H9 (cell line): ENCODE measurements at regions not wholly inside any gene's neighbourhood (a gene's known extent, or its start where the extent isn't known, plus 50 kb on each side); places are given as distances from the start of the nearest gene placed in this dataset.

Experiments used
- DNase-seq: peaks from one replicate; pipeline ENCODE4 v3.0.0-alpha.2; 2017
- H2AFZ ChIP-seq: one replicate; pipeline ENCODE4 v1.6.1; 2013; ENCODE audit warnings: mild to moderate bottlenecking, low read length, control low read depth, moderate library complexity
- H2AK5ac ChIP-seq: 2 replicates; pipeline ENCODE4 v1.6.1; 2013; ENCODE audit warnings: low read length, control low read depth, mixed read lengths; ENCODE audit not compliant: insufficient read length
- H2BK120ac ChIP-seq: one replicate; pipeline ENCODE4 v1.6.1; 2013; ENCODE audit warnings: low read depth, mild to moderate bottlenecking, low read length, control low read depth, inconsistent platforms; ENCODE audit not compliant: poor library complexity, severe bottlenecking
- H2BK12ac ChIP-seq: 2 replicates; pipeline ENCODE4 v1.6.1; 2013; ENCODE audit warnings: low read length, control low read depth, mixed read lengths, low read depth; ENCODE audit not compliant: insufficient read length
- H2BK15ac ChIP-seq: 2 replicates; pipeline ENCODE4 v1.6.1; 2013; ENCODE audit warnings: low read depth, low read length, control low read depth
- H2BK20ac ChIP-seq: one replicate; pipeline ENCODE4 v1.6.1; 2013; ENCODE audit warnings: low read depth, mild to moderate bottlenecking, low read length, control low read depth, inconsistent platforms; ENCODE audit not compliant: poor library complexity, severe bottlenecking
- H2BK5ac ChIP-seq: 2 replicates; pipeline ENCODE4 v1.6.1; 2013; ENCODE audit warnings: low read length, control low read depth, mixed read lengths; ENCODE audit not compliant: insufficient read length
- H3K14ac ChIP-seq: 2 replicates; pipeline ENCODE4 v1.6.1; 2013; ENCODE audit warnings: low read length, control low read depth; ENCODE audit not compliant: insufficient read depth
- H3K18ac ChIP-seq: 2 replicates; pipeline ENCODE4 v1.6.1; 2013; ENCODE audit warnings: low read depth, mild to moderate bottlenecking, mixed read lengths, low read length, control low read depth; ENCODE audit not compliant: insufficient read length
- H3K23ac ChIP-seq: 2 replicates; pipeline ENCODE4 v1.6.1; 2013; ENCODE audit warnings: low read length, control low read depth, mixed read lengths, low read depth; ENCODE audit not compliant: insufficient read length
- H3K23me2 ChIP-seq: 2 replicates; pipeline ENCODE4 v1.6.1; 2013; ENCODE audit warnings: low read depth, mild to moderate bottlenecking, mixed read lengths, low read length, control low read depth; ENCODE audit not compliant: insufficient read length, poor library complexity, severe bottlenecking
- H3K27ac ChIP-seq: 2 replicates; pipeline ENCODE4 v1.5.1; 2013; ENCODE audit warnings: low read length, control low read depth, mixed read lengths, low read depth; ENCODE audit not compliant: insufficient read length
- H3K27me3 ChIP-seq: 2 replicates; pipeline ENCODE4 v1.6.1; 2013; ENCODE audit warnings: low read length, control low read depth, inconsistent platforms; ENCODE audit not compliant: insufficient read depth
- H3K4ac ChIP-seq: 2 replicates; pipeline ENCODE4 v1.6.1; 2013; ENCODE audit warnings: low read depth, mild to moderate bottlenecking, control low read depth, inconsistent platforms, low read length, moderate library complexity
- H3K4me1 ChIP-seq: 2 replicates; pipeline ENCODE4 v1.6.1; 2013; ENCODE audit warnings: low read length, control low read depth, inconsistent platforms; ENCODE audit not compliant: insufficient read depth
- H3K4me2 ChIP-seq: 2 replicates; pipeline ENCODE4 v1.6.1; 2013; ENCODE audit warnings: low read length, control low read depth, mixed read lengths; ENCODE audit not compliant: insufficient read length, insufficient read depth
- H3K56ac ChIP-seq: 2 replicates; pipeline ENCODE4 v1.6.1; 2013; ENCODE audit warnings: low read depth, mild to moderate bottlenecking, mixed read lengths, low read length, control low read depth; ENCODE audit not compliant: insufficient read length
- H3K79me1 ChIP-seq: 2 replicates; pipeline ENCODE4 v1.6.1; 2013; ENCODE audit warnings: low read depth, mild to moderate bottlenecking, moderate library complexity, low read length, control low read depth, inconsistent platforms; ENCODE audit not compliant: insufficient read depth, poor library complexity, severe bottlenecking
- H3K79me2 ChIP-seq: 2 replicates; pipeline ENCODE4 v1.6.1; 2013; ENCODE audit warnings: low read length, control low read depth, inconsistent platforms; ENCODE audit not compliant: insufficient read depth
- H3K9ac ChIP-seq: 2 replicates; pipeline ENCODE4 v1.6.1; 2013; ENCODE audit warnings: low read length, control low read depth, mixed read lengths; ENCODE audit not compliant: insufficient read length; ENCODE audit errors: extremely low read depth
- H3K9me3 ChIP-seq: one replicate; pipeline ENCODE4 v1.6.1; 2013; ENCODE audit warnings: low read depth, low read length, inconsistent platforms; ENCODE audit not compliant: control insufficient read depth
- H3T11ph ChIP-seq: one replicate; pipeline ENCODE4 v1.6.1; 2013; ENCODE audit warnings: mild to moderate bottlenecking, low read length, control low read depth, inconsistent platforms
- H4K20me1 ChIP-seq: one replicate; pipeline ENCODE4 v1.6.1; 2013; ENCODE audit not compliant: control insufficient read depth, insufficient read length, insufficient read depth
- H4K5ac ChIP-seq: 2 replicates; pipeline ENCODE4 v1.6.1; 2013; ENCODE audit warnings: low read depth, mild to moderate bottlenecking, mixed read lengths, low read length, control low read depth; ENCODE audit not compliant: insufficient read length
- H4K8ac ChIP-seq: replicated peaks from 2 replicates; pipeline ENCODE4 v1.6.1; 2013; ENCODE audit warnings: low read length, control low read depth, mixed read lengths, low read depth; ENCODE audit not compliant: insufficient read length
- H4K91ac ChIP-seq: 2 replicates; pipeline ENCODE4 v1.6.1; 2013; ENCODE audit warnings: low read depth, mild to moderate bottlenecking, moderate library complexity, mixed read lengths, low read length, control low read depth; ENCODE audit not compliant: insufficient read length
- H3K27ac Mint-ChIP-seq, 3 experiments: 2 replicates in 2 of 3; 3 replicates in 1 of 3; pipeline ENCODE4 v1.8.0; 2020 to 2021; ENCODE audit warnings: mixed read lengths in 3 of 3, mild to moderate bottlenecking in 1 of 3, moderate library complexity in 1 of 3
- H3K27me3 Mint-ChIP-seq: 2 replicates; pipeline ENCODE4 v1.8.0; 2021; ENCODE audit warnings: low read depth, mild to moderate bottlenecking, moderate library complexity, mixed read lengths
- H3K36me3 Mint-ChIP-seq, 3 experiments: 2 replicates in 2 of 3; 3 replicates in 1 of 3; pipeline ENCODE4 v1.8.0; 2020 to 2021; ENCODE audit warnings: low read depth in 3 of 3, mixed read lengths in 3 of 3; ENCODE audit not compliant: insufficient read depth in 1 of 3
- H3K4me1 Mint-ChIP-seq, 2 experiments: 2 replicates each; pipeline ENCODE4 v1.8.0; 2020; ENCODE audit warnings: mixed read lengths in 2 of 2
- H3K4me3 Mint-ChIP-seq, 2 experiments: 2 replicates in 1 of 2; 3 replicates in 1 of 2; pipeline ENCODE4 v1.8.0; 2020 to 2021; ENCODE audit warnings: mild to moderate bottlenecking in 2 of 2, mixed read lengths in 2 of 2, moderate library complexity in 1 of 2
- H3K9me3 Mint-ChIP-seq, 2 experiments: 2 replicates in 1 of 2; 3 replicates in 1 of 2; pipeline ENCODE4 v1.8.0; 2020; ENCODE audit warnings: mild to moderate bottlenecking in 2 of 2, mixed read lengths in 2 of 2, moderate library complexity in 1 of 2
- WGBS: extraction: QIAGEN DNeasy Blood & Tissue Kit; methylation state at CpG from one replicate; pipeline ENCODE4 v1.1.7; 2013; ENCODE audit warnings: missing lambda C conversion rate, low lambda C conversion rate, mixed read lengths; ENCODE audit not compliant: insufficient read length; ENCODE audit errors: extremely low coverage; 5-methylcytosine and 5-hydroxymethylcytosine counted together
- TF ChIP-seq, protein P1 (sequence below): fragments of 200-600 bp; sonication (generic); conservative IDR thresholded peaks from 3 replicates; pipeline ENCODE4 v1.8.0; 2021; ENCODE audit warnings: antibody characterized with exemption, mild to moderate bottlenecking

DNA sequence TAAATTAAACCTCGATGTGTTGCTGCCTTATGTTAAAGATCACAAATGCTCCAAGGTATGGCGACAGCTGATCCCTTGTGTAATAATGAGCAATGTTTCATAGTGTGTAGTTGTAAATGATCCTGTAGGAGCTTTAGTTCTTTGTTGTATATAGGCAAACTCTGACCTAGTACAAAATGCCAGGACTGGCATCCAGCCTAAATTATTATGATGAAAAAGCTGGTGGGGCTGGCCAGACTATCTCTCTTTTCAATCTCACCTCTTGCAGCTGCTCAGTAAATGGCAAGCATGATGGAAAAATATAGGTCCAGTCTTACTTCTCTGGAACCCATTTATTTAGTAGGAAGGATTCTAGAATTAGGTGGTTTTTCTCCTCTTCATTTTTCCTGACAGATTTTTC is 345.1 kb upstream of the C11orf87 start:
- no peak overlapping the region for H2BK12ac ChIP-seq
- H3K36me3 Mint-ChIP-seq, result no peaks in the 10 kb centered on the region
- no peak overlapping the region for H3K27ac ChIP-seq

More for the DNA sequence above, 345.1 kb upstream of the C11orf87 start:
- Histone ChIP-seq H2BK15ac (no peak overlapping the region), H4K20me1 (no peaks in the 10 kb centered on the region), H2AK5ac (no peak overlapping the region), H3K9me3 (no peaks in the 10 kb centered on the region), H3K14ac (no peak overlapping the region), H2BK120ac (no peak overlapping the region), H3K56ac (no peak overlapping the region), H2BK5ac (no peak overlapping the region), H4K91ac (no peak overlapping the region), H3K9ac (no peak overlapping the region), H3T11ph (no peak overlapping the region), H3K18ac (no peak overlapping the region), H3K4me2 (no peak overlapping the region), H4K5ac (no peak overlapping the region), H3K79me2 (no peaks in the 10 kb centered on the region), H3K4ac (no peak overlapping the region), H3K23ac (no peak overlapping the region), H2AFZ (no peak overlapping the region), H2BK20ac (no peak overlapping the region), H3K79me1 (no peaks in the 10 kb centered on the region), H4K8ac (no peak overlapping the region), H3K23me2 (no peaks in the 10 kb centered on the region), H3K27me3 (no peaks in the 10 kb centered on the region), H3K4me1 (no peaks in the 10 kb centered on the region)
- Mint-ChIP-seq H3K9me3 (peaks cover 0 to 2% of the 10 kb centered on the region in 2 experiments; a peak in 1 of 5 replicates), H3K27me3 (no peaks in the 10 kb centered on the region; the same call in 1 of the 2 replicates), H3K4me1 (no peaks in the 10 kb centered on the region; a peak in 1 of 4 replicates), H3K4me3 (no peak overlapping the region), H3K27ac (no peak overlapping the region)
- DNase-seq, result no peak
- WGBS, result no CpG with 5 or more reads among the region's 2 CpGs
- TF ChIP-seq, protein P1, sequence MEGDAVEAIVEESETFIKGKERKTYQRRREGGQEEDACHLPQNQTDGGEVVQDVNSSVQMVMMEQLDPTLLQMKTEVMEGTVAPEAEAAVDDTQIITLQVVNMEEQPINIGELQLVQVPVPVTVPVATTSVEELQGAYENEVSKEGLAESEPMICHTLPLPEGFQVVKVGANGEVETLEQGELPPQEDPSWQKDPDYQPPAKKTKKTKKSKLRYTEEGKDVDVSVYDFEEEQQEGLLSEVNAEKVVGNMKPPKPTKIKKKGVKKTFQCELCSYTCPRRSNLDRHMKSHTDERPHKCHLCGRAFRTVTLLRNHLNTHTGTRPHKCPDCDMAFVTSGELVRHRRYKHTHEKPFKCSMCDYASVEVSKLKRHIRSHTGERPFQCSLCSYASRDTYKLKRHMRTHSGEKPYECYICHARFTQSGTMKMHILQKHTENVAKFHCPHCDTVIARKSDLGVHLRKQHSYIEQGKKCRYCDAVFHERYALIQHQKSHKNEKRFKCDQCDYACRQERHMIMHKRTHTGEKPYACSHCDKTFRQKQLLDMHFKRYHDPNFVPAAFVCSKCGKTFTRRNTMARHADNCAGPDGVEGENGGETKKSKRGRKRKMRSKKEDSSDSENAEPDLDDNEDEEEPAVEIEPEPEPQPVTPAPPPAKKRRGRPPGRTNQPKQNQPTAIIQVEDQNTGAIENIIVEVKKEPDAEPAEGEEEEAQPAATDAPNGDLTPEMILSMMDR, result no peak
